Keratinocyte (primary cell): ENCODE measurements at regions not wholly inside any gene's neighbourhood (a gene's known extent, or its start where the extent isn't known, plus 50 kb on each side); places are given as distances from the start of the nearest gene placed in this dataset.

ENCODE experiments used
- DNase-seq: peaks from one replicate; pipeline ENCODE4 v3.0.0-alpha.2; 2011; ENCODE audit warnings: low read depth, missing footprints, low spot score
- FAIRE-seq: peaks from 2 replicates; lab custom pipeline; 2011; peaks lifted over from hg19 to GRCh38; lab: Jason Lieb, UNC
- H2AFZ ChIP-seq: 2 replicates; pipeline ENCODE4 v1.6.0; 2012; ENCODE audit warnings: low read length, control low read depth, inconsistent platforms; ENCODE audit not compliant: control insufficient read depth
- H3K27ac ChIP-seq: 2 replicates; pipeline ENCODE4 v1.5.1; 2011; ENCODE audit warnings: low read length; ENCODE audit not compliant: control insufficient read depth, insufficient read depth
- H3K27me3 ChIP-seq: 3 replicates; pipeline ENCODE4 v1.6.0; 2011; ENCODE audit warnings: low read length; ENCODE audit not compliant: control insufficient read depth, insufficient read depth; ENCODE audit errors: extremely low read depth
- H3K36me3 ChIP-seq, 2 experiments: 2 replicates in 1 of 2; 3 replicates in 1 of 2; pipeline ENCODE4 v1.5.1; 2011; ENCODE audit warnings: low read length in 2 of 2, mild to moderate bottlenecking in 1 of 2; ENCODE audit not compliant: control insufficient read depth in 2 of 2, insufficient read depth in 2 of 2; ENCODE audit errors: extremely low read depth in 1 of 2
- H3K4me1 ChIP-seq: 3 replicates; pipeline ENCODE4 v1.5.1; 2011; ENCODE audit warnings: low read length; ENCODE audit not compliant: control insufficient read depth, insufficient read depth; ENCODE audit errors: extremely low read depth
- H3K4me2 ChIP-seq: 3 replicates; pipeline ENCODE4 v1.6.0; 2011; ENCODE audit warnings: low read depth, low read length; ENCODE audit not compliant: control insufficient read depth, insufficient read depth; ENCODE audit errors: extremely low read depth
- H3K4me3 ChIP-seq, 3 experiments: fragments of 200-600 bp in 1 of 3; sonication (generic) in 1 of 3; 2 replicates in 2 of 3; 3 replicates in 1 of 3; pipeline ENCODE4 v1.5.1; 2011 to 2016; ENCODE audit warnings: low read length in 3 of 3, mild to moderate bottlenecking in 3 of 3, control low read depth in 2 of 3, inconsistent platforms in 1 of 3, low read depth in 1 of 3, mixed read lengths in 1 of 3, mixed run types in 1 of 3, moderate library complexity in 1 of 3; ENCODE audit not compliant: control insufficient read depth in 2 of 3, insufficient read depth in 2 of 3; ENCODE audit errors: extremely low read depth in 1 of 3
- H3K79me2 ChIP-seq: 2 replicates; pipeline ENCODE4 v1.6.0; 2012; ENCODE audit warnings: low read length; ENCODE audit not compliant: control insufficient read depth, insufficient read depth
- H3K9ac ChIP-seq: 3 replicates; pipeline ENCODE4 v1.6.0; 2011; ENCODE audit warnings: low read length; ENCODE audit not compliant: control insufficient read depth, insufficient read depth; ENCODE audit errors: extremely low read depth
- H3K9me1 ChIP-seq: 3 replicates; pipeline ENCODE4 v1.6.0; 2011; ENCODE audit warnings: low read length; ENCODE audit not compliant: control insufficient read depth, insufficient read depth; ENCODE audit errors: extremely low read depth
- H3K9me3 ChIP-seq: 2 replicates; pipeline ENCODE4 v1.5.1; 2012; ENCODE audit warnings: low read depth, low read length; ENCODE audit not compliant: control insufficient read depth
- H4K20me1 ChIP-seq: 3 replicates; pipeline ENCODE4 v1.6.0; 2011; ENCODE audit warnings: low read length; ENCODE audit not compliant: control insufficient read depth, insufficient read depth; ENCODE audit errors: extremely low read depth
- EZH2 ChIP-seq: IDR thresholded peaks from one replicate; pipeline ENCODE4 v1.6.1; 2012; ENCODE audit warnings: inconsistent platforms, mild to moderate bottlenecking, low read length, moderate library complexity
- dilution Hi-C: fragments of 300-500 bp; cut with MboI; formaldehyde crosslinking; loops from one replicate; pipeline ENCODE4 v1.7.0; 2020; ENCODE audit warnings: low sequenced_read_pairs; ENCODE audit not compliant: extremely low pct_ligation_motif_present
- TF ChIP-seq, protein P1 (sequence below), 3 experiments: IDR thresholded peaks in 1 of 3; conservative IDR thresholded peaks in 1 of 3; optimal IDR thresholded peaks in 1 of 3; 2 replicates in 2 of 3; 3 replicates in 1 of 3; pipeline versions ENCODE3 to v1.5.1; 2011; ENCODE audit warnings: low read length in 3 of 3, mild to moderate bottlenecking in 3 of 3, moderate library complexity in 2 of 3, control low read depth in 1 of 3, inconsistent platforms in 1 of 3; ENCODE audit not compliant: insufficient read depth in 2 of 3; ENCODE audit errors: extremely low read depth in 1 of 3

DNA sequence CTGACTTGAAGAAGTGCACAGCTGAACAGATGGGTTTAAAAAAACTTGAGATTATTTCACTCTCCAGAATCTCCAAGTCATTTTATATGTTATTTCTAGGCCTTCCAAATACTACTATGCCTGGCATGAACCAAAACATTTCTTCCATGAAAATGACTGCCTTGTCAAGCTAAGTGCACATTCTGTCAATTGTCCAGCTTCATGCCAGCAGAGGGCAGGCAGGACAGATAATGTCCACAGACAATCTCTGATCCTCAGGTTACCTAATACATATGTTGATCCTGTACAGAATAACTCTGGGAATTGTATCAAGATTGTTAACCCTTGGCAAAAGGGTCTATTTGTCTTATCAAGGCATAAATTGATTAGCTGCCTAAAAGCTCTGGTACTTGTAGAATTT is 229.5 kb downstream of the AASDHPPT start:
- no peak overlapping the region for H3K27ac ChIP-seq
- dilution Hi-C loops = no loop called here
- no peak overlapping the region for H3K9ac ChIP-seq
- FAIRE-seq (no peak), DNase-seq (no peak)
- H3K27me3 ChIP-seq = no peaks in the 10 kb centered on the region
- no peaks in the 10 kb centered on the region for H3K79me2 ChIP-seq
- H3K9me3 ChIP-seq = no peaks in the 10 kb centered on the region
- no peak overlapping the region for H3K4me2 ChIP-seq
- no peaks in the 10 kb centered on the region for H3K4me1 ChIP-seq
- H2AFZ ChIP-seq = no peak overlapping the region
- TF ChIP-seq EZH2 = no peak
- TF ChIP-seq, protein P1, sequence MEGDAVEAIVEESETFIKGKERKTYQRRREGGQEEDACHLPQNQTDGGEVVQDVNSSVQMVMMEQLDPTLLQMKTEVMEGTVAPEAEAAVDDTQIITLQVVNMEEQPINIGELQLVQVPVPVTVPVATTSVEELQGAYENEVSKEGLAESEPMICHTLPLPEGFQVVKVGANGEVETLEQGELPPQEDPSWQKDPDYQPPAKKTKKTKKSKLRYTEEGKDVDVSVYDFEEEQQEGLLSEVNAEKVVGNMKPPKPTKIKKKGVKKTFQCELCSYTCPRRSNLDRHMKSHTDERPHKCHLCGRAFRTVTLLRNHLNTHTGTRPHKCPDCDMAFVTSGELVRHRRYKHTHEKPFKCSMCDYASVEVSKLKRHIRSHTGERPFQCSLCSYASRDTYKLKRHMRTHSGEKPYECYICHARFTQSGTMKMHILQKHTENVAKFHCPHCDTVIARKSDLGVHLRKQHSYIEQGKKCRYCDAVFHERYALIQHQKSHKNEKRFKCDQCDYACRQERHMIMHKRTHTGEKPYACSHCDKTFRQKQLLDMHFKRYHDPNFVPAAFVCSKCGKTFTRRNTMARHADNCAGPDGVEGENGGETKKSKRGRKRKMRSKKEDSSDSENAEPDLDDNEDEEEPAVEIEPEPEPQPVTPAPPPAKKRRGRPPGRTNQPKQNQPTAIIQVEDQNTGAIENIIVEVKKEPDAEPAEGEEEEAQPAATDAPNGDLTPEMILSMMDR (optimal IDR thresholded peaks at IDR 0.05 in 1 of 3, IDR thresholded peaks at IDR 0.05 in 1 of 3, conservative IDR thresholded peaks at IDR 0.05 in 1 of 3; ENCODE audit: extremely low read depth in 1 of 3, insufficient read depth in 2 of 3, low read length in 3 of 3) = peak in 1 of 3 experiments; percentile 53
- no peaks in the 10 kb centered on the region for H3K9me1 ChIP-seq
- no peaks in the 10 kb centered on the region for H4K20me1 ChIP-seq
- H3K36me3 ChIP-seq = no peaks in the 10 kb centered on the region
- no peak overlapping the region for H3K4me3 ChIP-seq

DNA sequence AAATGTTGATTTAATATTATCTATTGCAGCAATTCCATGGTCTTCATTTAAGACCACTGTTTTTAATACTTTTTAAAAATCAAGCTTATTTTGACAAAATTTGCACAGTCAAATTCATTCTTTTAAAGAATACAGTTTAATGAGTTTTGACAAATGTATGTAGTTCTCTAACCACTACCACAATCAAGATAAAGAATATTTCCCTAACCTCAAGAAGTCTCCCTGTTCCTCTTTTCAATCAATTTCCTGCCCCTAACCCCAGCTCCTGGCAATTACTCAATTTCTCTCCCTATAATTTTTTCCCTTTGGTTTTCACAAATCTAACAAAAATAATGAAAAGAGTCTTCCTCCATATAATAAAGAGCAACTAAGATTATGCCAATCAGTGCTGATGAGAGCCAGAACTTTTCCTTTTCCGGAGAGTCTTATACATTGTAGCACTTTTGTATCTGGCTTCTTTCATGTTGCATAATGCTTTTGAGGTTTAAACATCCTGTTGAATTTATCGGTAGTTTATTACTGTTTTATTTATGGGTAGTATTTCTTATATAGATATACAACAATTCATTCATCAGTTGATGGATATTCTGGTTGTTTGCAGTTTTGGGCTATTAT is 231.7 kb downstream of the AASDHPPT start:
- no peak overlapping the region for H3K9ac ChIP-seq
- no peak overlapping the region for H3K27ac ChIP-seq
- TF ChIP-seq, protein P1 (optimal IDR thresholded peaks at IDR 0.05 in 1 of 3, IDR thresholded peaks at IDR 0.05 in 1 of 3, conservative IDR thresholded peaks at IDR 0.05 in 1 of 3; ENCODE audit: extremely low read depth in 1 of 3, insufficient read depth in 2 of 3, low read length in 3 of 3) = no peak
- no peaks in the 10 kb centered on the region for H4K20me1 ChIP-seq
- no peaks in the 10 kb centered on the region for H3K36me3 ChIP-seq
- dilution Hi-C loops = no loop called here
- no peaks in the 10 kb centered on the region for H3K79me2 ChIP-seq
- no peak overlapping the region for H2AFZ ChIP-seq
- no peaks in the 10 kb centered on the region for H3K9me3 ChIP-seq
- no peaks in the 10 kb centered on the region for H3K4me1 ChIP-seq
- no peak overlapping the region for H3K4me2 ChIP-seq
- no peak for FAIRE-seq
- H3K9me1 ChIP-seq = no peaks in the 10 kb centered on the region
- DNase-seq = no peak
- H3K4me3 ChIP-seq = no peak overlapping the region
- no peaks in the 10 kb centered on the region for H3K27me3 ChIP-seq
